ENCODE measurements at regions not wholly inside any gene's neighbourhood (a gene's known extent, or its start where the extent isn't known, plus 50 kb on each side); places are given as distances from the start of the nearest gene placed in this dataset.

- Histone ChIP-seq H3K36me3 (no peaks in the 10 kb centered on the region), H3K4me1 (peaks cover under 1 to 33% (median 11%) of the 10 kb centered on the region in 9 donors), H3K27ac (no peak overlapping the region), H3K27me3 (peaks cover 0 to 25% (median 0%) of the 10 kb centered on the region in 7 donors), H3K4me3 (no peak overlapping the region), H3K9me3 (peaks cover 0 to 13% (median 2%) of the 10 kb centered on the region in 11 donors)
- WGBS, 2 donors = 98 to 99% methylated on average over 3 of the region's 3 CpGs
- DNase-seq = no peak
- TF ChIP-seq CTCF (IDR thresholded peaks at IDR 0.05) = no peak
- intact Hi-C loops (cut with DNase I) = no loop called here
- ATAC-seq = no peak
These were observed 159.1 kb downstream of the IRS1 start for GRCh38 chr2:226640501-226640900.

GRCh38 chr2:226639550-226639949, 160.1 kb downstream of the IRS1 start:
- H3K4me1 ChIP-seq = peaks cover 4 to 35% (median 9%) of the 10 kb centered on the region in 9 donors
- peaks cover 0 to 22% (median 0%) of the 10 kb centered on the region in 7 donors for H3K27me3 ChIP-seq
- no peaks in the 10 kb centered on the region for H3K36me3 ChIP-seq
- ATAC-seq (no peak), DNase-seq (no peak)
- peaks cover 0 to 13% (median 2%) of the 10 kb centered on the region in 11 donors for H3K9me3 ChIP-seq
- no peak for TF ChIP-seq CTCF (IDR thresholded peaks at IDR 0.05)
- no peak overlapping the region for H3K27ac ChIP-seq
- intact Hi-C loops (cut with DNase I) = no loop called here
- H3K4me3 ChIP-seq = no peak overlapping the region
- WGBS, 2 donors = 98 to 100% methylated on average over 2 of the region's 2 CpGs

DNA sequence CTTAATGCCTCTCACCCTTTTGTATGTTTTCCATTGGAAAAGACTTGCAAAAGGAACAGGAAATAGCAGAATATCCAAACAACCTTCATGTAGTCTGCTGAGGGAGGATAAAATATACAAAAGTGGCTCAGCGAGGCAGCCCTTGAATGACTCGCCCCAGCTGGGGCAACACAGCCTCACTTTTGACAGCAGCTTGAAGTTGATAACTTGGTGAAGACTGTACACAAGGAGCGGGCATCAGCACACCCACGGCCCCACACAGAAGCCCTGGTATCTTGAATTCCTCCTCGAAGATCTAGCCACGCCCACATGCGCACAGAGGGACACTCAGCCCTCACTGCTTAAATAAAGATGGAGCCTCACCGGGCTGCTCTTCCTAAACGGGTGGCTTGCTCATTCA, 161.0 kb downstream of the IRS1 start:
- peaks cover 0 to 13% (median 2%) of the 10 kb centered on the region in 11 donors for H3K9me3 ChIP-seq
- intact Hi-C loops (cut with DNase I) = no loop called here
- H3K27me3 ChIP-seq = peaks cover 0 to 15% (median 0%) of the 10 kb centered on the region in 7 donors
- no peaks in the 10 kb centered on the region for H3K36me3 ChIP-seq
- no peak overlapping the region for H3K4me3 ChIP-seq
- no peak for DNase-seq
- WGBS, 2 donors = 81 to 85% methylated on average over 9 of the region's 9 CpGs
- H3K4me1 ChIP-seq = peaks cover 0 to 25% (median 7%) of the 10 kb centered on the region in 9 donors
- ATAC-seq = no peak
- no peak for TF ChIP-seq CTCF (IDR thresholded peaks at IDR 0.05)
- H3K27ac ChIP-seq = no peak overlapping the region

- no peak for ATAC-seq
- Histone ChIP-seq H3K9me3 (peaks cover 0 to 13% (median 2%) of the 10 kb centered on the region in 11 donors), H3K36me3 (no peaks in the 10 kb centered on the region), H3K4me1 (peaks cover 0 to 13% (median under 1%) of the 10 kb centered on the region in 9 donors), H3K27me3 (peaks cover 0 to 15% (median 0%) of the 10 kb centered on the region in 7 donors), H3K4me3 (no peak overlapping the region), H3K27ac (no peak overlapping the region)
- TF ChIP-seq CTCF (IDR thresholded peaks at IDR 0.05) = no peak
- WGBS, 2 donors = 95 to 100% methylated on average over 2 of the region's 2 CpGs
- intact Hi-C loops (cut with DNase I) = no loop called here
- no peak for DNase-seq
These were observed 162.2 kb downstream of the IRS1 start for GRCh38 chr2:226637383-226637782.
